ENCODE measurements at regions not wholly inside any gene's neighbourhood (a gene's known extent, or its start where the extent isn't known, plus 50 kb on each side); places are given as distances from the start of the nearest gene placed in this dataset.

DNA sequence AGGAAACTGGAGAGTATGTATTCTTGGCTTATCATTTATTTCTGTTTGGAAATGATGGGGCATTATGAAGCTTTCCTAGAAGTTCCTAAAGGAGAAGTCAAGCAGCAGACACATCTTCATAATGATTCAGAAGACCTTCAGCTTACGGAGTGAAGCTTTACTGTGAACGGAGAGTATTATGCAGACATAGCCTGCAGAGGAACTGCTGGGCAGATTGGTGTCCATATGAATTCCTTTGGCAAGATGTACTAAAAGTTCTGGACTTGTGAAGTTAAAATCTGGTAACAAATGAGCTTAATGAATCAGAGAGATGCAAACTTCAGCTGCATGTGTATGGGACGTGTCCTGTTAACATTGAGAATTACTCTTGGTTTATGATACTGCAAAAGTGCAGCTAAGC lies 60.1 kb downstream of the NABP1 start:
- ATAC-seq = no peak

DNA sequence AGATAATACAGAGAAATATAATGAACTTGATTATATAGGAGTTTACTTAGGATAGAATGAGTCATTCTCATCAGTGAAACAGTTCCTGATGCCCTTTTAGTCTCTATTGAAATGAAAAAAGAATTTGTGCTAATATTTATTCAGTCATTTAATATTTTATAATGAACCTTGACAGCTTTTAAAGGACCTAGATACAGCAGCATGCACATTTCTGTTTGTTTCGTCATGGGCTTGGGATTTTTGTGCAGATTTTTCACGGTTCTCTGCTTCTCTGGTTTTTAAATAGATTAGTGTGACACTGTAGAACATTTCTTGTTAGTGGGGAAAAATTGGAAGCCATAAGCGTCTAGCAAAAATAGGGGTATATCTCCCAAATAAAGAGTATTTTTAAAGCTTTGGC lies 60.7 kb downstream of the NABP1 start:
- ATAC-seq = no peak

DNA sequence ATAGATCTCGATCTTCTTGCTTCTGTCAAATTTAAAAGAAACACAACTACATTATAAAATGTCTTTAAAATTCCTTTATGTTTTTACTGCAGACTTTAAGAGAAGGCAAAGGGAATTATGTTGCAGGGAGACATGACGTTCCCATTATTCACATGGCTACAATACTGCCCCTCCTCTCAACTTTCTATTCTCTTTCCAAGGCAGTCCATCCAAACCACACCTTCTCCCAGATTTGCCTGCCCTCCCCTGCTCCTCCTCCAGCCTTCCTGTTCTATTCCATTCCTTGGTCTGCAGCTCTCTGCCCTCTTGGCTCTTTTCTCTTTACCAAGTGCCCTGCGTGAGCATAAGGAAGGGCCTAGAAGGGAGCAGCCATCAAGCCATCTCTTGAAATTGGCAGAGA lies 61.3 kb downstream of the NABP1 start:
- ATAC-seq = no peak

DNA sequence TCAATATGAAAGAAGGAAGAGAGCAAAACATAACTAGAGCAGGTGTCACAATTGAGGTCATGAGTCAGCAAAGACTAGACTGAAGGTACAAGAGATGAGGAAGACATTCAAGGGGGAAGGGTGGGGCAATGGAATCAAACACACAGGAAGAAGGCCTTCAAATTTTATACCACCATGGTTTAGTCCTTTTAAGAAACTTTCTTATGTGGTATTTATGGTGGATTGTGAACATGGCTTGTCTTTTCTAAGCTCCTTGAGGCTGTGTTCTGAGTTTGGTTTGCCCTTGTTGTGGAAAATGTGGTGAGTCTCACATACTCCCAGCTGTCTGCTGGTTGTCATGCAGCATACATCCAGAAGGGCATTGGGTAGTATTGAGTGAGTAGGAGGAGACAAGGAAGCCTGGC lies 62.1 kb downstream of the NABP1 start:
- peak; percentile 54 for ATAC-seq

DNA sequence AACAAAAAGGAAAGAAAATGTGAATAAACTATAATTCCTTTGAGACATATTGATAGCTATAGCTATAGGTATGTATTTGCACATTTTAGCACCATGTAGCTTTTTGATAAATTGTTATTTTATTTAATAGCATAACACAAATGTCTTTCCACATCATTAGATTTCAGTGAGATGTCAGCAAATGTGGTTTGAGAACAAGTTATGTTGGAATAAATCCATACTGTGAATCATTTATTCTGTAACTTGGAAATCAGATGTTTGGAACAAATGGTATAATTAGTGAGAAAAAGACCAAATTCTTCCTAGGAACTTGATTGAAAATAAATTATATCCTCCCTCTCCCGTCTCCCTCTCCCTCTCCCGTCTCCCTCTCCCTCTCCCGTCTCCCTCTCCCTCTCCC lies 62.8 kb downstream of the NABP1 start:
- ATAC-seq = no peak

DNA sequence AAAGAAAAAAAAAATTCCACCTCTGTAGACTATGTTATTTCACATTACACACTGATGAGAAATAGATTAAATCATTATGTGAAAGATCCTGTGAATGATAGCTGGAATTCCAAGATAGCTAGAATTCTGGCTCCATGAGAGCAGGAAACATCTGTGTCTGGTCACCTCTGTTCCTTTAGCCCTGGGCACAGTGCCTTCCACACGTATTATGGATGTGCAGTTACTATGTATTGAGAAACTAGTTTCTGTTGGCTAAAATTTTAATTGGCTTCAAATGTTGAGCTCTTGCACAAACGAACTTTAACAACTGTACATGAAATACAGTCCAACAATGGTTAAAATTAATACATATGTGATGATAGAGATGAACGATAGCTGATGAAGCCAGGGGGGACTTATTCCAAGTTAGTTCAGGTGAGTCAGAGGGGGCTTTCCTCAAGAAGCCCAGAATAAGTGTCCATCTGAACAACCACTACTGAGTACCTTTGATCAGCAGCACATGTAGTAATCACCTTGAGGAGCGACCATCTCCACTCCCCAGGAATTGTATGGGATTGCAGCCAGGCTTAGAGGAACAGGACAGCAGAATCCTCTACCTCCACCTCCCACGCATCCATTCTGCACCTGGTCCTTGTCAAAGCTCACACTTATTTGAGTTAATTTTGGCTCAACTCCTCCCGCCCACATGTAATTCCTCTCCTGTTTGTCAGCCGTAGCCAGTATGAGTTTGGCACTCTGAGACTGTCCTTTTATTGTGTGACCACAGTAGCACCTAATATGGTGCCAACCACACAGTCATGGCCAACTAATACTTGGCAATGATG lies 68.6 kb downstream of the NABP1 start:
- no peak for ATAC-seq

DNA sequence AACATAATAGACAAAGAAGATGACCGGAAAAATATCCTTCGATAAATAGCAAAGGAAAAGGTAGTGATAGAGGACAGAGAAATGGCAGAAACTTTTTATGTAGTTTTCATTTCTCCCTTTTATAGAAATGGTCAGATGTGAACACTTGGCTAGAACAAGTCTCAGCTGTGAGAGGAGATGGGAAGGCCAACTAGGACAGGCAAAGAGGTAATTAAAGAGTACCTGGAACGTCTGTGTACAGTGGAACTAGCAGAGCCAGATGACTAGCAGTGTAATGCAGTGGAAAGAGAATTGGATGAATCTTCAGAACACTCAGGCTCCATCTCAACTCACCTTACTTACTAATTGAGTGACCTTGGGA lies 69.2 kb downstream of the NABP1 start:
- ATAC-seq = no peak

DNA sequence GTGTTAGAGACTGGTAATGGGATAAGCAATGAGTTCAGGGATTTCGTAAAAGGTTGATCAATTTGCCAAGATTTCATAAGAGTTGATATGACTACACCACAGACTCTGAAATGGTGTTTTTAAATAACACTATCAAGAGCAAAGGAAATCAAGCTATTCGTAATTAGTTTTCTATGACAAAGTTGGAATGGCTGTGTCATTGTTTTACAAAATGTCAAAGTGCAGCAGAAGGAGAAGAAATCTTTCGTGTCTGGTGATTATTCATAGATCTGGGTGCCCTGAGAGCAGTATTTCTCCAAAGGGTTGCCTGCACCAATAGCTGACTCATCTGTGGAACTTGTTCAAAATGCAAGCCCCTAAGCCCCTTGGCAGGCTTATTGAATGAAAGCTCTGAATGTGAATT lies 70.1 kb downstream of the NABP1 start:
- ATAC-seq = no peak

DNA sequence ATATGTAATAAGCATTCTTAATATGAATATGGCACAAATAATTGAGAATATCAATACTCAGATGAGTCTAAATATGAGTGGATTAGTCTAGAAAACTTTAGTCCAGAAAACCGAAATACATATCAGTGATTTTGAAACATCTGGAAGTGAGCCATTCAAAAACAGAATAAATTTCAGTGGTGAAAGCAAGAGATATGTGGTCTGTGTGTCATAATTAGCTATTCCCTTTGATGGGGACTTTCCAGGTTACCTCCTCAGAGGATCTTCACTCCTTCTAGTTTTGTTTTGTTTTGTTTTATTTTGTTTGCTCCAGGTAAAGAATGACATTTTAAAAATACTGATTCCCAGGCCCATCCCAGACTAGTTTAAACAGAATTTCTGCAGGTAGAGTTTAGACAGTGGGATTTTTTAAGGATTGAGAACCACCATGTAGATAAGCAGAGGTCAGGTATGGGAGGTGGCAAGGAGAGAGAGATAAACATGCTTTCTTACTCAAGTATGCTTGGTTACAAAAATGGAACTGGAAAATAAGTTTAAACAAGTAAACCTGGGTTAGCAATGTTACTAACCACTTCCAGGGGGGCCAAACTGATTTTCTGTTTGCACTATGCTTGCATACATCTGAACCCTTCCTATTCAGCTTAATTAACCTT lies 70.7 kb downstream of the NABP1 start:
- no peak for ATAC-seq

DNA sequence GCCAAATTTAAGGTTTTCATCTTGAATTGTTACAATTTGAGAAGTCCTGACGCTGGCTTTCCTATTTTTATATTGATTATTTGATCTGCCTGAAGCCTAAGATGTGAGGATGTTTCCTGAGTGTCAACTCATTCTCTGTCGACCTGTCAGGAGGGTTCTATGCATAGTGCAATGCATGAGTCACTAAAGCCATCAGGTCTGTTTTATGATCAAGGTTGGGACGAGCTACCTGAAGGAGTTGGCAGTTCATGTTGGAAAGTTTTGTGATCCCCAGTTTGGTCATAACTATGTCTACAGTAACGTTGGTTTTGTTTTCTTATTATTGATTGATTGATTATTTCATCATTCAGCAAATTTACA lies 71.2 kb downstream of the NABP1 start:
- no peak for ATAC-seq

DNA sequence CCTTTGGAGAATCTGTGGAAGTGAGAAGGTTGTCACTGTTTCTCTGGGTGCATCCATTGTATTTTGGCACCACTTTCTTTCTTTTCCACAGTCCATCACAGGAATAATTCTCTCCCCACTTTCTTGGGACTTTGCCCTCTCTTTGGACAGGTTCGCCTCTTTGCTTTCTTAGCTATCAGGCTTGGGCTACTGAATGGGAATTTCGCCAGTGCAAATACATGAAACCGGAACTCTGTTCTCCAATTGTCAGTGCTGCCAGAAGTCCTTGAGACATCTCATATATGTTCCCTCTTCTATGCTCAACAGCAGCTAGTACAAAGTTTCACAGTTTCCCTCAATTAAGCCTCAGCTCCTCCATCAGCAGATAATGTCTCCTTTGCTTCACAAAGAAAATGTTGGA lies 76.2 kb downstream of the NABP1 start:
- no peak for ATAC-seq

DNA sequence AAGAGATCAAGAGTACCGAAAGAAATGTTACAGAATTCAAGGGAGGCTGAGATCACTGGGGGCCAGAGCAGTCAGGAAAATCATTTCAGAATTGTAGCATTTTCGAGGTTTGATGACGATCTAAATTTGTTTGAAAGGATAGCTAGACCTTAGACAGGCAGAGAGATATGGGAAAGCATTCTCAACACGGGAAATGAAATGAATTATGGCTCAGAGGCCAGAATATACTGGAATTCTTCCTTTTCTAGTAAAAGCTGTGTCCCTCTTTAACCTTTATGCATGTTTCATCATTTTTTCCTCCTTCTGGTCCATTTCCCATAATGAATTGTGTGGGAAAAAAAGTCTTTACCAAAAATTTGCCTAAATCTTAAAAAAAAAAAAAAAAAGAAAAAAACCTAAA lies 78.8 kb downstream of the NABP1 start:
- no peak for ATAC-seq

DNA sequence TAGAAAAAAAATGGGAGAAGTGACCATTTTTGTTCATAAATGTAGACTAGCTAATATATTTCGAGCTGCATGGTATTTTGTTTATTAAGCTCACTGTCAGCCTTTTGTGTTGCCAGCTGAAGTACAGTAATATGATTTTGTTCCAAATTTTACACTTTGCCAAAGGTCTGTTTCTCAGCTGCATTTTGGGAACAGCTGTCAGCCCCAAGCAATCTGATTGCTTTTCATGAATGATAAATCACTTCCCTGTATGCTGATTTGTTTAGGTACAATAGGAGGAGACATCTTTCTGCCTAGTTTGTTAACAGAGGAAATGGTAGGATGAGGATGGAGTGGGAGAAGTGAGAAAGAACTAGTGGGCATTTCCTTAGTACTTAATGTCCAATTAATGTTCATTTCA lies 79.3 kb downstream of the NABP1 start:
- ATAC-seq = no peak

DNA sequence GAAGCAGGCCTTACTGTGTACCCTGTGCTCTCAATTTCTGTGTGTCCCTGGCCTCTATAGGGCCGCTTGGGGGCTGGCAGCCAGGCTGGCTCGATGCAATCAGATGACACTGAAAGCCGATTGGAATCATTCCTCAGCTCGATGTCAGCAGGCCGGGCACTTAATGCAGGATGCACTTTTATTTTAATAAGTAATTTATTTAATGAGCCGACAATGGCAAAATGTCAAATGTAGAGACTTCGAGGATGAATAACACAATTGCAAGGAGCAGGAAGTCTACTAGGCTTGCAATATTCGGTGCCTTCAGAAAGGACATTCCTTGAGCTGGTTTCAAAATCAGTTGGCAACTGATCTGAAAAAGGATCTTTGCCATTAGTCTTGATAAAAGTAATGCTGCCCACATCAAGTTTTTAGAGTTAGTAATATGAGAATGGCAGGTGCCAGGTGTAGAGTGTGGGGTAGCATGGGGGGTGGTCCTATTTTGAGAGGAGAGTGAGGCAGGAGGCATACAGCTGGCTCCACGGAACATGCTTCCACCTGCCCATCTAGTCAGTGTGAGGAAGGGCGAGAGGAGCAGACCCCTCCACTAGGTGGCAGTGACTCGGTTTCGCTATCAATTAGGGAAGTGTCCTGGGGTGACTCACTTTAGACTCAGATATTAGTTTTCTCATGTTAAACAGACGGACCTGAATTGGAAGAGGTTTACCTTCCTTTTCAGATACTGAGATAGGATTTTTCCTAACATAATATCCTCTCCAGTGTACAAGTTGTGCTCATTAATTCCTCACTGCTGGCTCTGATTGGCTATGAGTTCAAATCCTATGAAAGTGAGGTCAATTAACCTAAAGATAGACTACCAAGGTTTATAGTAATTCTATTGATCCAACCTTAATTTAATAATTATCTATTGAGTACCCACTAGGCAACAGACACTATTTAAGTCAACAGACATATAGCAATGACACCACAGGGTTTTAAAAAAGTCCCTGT lies 80.9 kb downstream of the NABP1 start:
- ATAC-seq = peak; percentile 98

DNA sequence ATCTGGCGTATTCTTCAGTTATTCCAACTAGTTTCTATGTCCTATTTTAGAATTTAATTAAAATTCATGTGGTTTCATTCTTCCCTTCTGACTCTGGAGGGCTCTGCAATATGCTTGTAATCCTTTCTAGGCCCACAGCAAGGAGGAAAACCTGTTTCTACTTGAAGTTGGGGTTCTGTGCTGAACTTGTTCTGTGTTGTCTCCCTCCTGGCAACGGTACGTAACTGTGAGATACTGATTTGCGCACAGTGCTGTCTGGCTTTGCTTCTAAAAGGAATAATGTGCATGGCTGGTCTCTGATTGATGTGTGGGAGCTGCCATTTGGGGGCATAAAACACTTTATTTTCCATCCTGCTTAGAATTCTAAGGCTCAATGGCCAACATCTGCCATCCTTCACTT lies 81.7 kb downstream of the NABP1 start:
- peak; percentile 70 for ATAC-seq

DNA sequence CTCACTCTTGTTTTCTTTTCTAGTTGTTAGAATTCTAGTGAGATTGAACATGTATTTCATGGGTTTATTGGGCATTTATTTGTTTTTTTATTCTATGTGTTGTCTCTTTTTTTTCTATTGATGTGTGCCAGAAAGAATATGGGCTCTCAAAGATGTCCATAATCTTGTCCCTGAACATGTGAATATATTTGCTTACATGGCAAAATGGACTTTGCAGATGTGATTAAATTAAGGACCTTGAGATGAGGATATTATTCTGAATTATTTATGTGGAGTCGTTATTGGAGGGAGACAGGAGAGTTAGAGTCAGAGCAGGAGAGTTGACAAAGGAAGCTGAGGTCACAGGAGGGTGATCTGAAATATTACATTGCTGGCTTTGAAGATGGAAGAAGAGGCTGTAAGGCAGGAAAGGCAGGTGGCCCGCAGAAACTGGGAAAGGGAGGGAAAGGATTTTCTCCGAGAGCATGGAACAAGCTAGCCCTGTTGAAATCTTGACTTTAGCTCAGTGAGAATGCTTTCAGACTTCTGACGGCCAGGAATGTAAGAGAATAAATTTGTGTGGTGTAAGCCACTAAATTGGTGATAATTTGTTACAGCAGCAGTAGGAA lies 82.8 kb downstream of the NABP1 start:
- ATAC-seq = no peak

DNA sequence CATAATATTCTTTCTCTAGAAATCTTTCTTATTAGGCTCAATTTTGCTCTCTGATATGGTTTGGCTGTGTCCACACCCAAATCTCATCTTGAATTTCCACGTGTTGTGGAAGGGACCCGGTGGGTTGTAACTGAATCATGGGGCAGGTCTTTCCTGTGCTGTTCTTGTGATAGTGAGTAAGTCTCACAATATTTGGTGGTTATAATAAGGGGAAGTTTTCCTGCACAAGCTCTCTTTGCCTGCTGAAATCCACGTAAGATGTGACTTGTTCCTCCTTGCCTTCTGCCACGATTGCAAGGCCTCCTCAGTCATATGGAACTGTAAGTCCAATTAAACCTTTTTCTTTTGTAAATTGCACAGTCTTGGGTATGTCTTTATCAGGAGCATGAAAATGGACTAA lies 73.8 kb downstream of the CAVIN2 start:
- ATAC-seq = no peak

DNA sequence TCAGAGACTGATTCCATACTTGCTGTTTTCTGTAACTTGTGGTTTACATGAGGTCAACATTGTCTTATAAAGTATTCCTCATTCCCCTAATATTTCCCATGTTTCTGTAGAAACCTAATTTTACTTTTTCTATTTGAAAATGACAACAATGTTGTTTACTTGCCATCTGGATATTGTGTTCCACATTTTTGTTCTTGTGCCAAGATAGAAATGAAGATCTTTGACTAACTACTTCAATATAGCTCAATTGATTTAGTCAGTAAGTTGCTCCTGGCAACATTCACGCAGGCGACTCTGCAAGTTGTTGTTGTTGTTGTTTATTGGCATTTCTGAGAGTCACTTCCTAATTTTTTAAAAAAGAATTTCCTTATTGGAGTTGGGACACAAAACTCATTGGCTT lies 69.5 kb downstream of the CAVIN2 start:
- ATAC-seq = no peak

DNA sequence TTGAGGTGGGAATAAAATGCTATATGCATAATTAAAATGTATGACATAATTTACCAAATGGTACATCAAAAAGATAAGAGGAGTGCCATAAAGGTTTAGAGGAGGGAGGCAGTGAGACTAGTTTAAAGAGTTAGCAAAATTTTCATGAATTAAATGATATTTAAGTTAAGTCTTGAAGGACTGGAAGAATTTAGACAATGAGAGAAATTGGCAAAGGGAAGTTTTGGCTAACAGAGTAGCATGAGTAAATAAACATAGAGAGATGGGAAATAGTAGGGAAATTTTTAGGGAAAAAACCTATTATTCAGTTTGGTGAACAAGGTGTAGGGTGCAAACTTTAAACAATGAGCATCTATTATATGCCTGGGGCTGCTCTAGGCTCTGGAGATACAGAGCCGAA lies 68.8 kb downstream of the CAVIN2 start:
- ATAC-seq = no peak

DNA sequence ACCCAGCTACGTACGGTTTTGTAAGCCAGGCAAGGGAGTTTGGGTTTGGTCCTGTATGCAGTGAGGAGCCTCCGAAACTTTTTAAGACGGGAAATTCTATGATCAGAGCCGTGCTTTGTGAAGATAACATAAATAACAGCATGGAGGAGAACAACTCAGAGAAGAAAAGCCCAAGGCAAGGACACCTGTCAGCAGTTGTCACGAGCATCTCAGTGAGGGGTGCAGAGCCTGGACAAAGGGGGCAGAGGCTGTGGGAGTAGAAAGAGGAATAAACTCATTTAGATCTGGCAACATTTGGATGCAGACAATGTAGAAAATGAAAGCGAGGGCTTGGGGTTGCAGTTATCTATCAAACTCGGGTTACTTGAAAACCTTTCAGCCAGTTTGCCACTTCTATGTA lies 64.5 kb downstream of the CAVIN2 start:
- no peak for ATAC-seq

DNA sequence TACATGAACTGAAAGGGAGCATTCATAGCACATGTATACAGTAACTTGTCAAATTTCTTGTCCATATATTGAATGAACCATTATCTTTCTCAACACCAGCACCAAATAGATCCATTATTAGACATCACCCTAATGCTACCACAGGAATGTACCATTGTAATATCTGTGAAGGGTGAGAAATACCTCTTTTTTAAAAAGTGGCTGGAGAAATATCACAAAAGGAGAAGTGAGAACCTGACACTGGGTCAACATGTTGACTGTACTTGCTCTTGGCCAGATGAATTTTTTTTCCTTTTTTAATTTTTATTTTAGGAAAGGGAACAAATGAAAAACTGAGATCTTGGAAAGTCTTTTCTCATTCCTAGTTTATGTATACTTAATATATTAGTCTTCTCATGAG lies 63.5 kb downstream of the CAVIN2 start:
- ATAC-seq = no peak

Data from esophagus mucosa (tissue), 1 donor.